ENCODE measurements at regions not wholly inside any gene's neighbourhood (a gene's known extent, or its start where the extent isn't known, plus 50 kb on each side); places are given as distances from the start of the nearest gene placed in this dataset.
"Not testable (repeated sequence)": the region's sequence is repeated elsewhere in the genome, so short reads cannot be mapped to it uniquely, and the experiment has no call there.

DNA sequence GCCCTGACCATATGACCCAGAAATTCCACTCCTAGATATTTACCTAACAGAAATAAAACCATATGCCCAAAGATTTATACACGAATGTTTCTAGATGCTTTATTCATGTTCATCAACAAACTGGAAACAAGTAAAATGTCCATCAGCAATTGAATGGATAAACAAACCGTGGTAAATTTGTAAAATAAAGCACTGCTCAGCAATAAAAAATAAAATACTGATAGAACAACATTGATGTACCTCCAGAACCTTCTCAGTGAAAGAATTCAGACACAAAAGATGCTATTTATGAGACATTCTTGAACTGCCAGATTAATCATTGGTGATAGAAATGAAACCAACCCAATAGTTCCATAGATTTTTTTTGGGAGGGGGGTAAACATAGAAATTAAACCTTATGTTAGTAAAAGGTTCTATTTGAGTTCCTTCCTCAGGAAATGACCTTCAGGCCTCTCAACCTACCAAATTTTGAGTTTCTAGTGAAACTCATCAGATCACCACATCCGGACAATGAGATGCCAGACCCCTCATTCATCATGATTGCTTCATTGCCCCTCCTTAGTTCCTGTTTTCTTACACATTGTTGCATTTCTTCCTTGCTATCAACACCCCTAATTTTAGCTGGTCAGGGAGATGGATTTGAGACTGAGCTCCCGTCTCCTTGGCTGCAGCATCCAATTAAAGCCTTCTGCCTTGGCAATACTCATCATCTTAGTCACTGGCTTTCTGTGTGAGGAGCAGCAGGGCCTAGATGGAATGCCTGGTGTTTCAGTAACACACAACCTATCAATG is 203.5 kb downstream of the LPIN1 start:
- TF ChIP-seq, protein P1, sequence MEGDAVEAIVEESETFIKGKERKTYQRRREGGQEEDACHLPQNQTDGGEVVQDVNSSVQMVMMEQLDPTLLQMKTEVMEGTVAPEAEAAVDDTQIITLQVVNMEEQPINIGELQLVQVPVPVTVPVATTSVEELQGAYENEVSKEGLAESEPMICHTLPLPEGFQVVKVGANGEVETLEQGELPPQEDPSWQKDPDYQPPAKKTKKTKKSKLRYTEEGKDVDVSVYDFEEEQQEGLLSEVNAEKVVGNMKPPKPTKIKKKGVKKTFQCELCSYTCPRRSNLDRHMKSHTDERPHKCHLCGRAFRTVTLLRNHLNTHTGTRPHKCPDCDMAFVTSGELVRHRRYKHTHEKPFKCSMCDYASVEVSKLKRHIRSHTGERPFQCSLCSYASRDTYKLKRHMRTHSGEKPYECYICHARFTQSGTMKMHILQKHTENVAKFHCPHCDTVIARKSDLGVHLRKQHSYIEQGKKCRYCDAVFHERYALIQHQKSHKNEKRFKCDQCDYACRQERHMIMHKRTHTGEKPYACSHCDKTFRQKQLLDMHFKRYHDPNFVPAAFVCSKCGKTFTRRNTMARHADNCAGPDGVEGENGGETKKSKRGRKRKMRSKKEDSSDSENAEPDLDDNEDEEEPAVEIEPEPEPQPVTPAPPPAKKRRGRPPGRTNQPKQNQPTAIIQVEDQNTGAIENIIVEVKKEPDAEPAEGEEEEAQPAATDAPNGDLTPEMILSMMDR (IDR thresholded peaks at IDR 0.05): no peak

DNA sequence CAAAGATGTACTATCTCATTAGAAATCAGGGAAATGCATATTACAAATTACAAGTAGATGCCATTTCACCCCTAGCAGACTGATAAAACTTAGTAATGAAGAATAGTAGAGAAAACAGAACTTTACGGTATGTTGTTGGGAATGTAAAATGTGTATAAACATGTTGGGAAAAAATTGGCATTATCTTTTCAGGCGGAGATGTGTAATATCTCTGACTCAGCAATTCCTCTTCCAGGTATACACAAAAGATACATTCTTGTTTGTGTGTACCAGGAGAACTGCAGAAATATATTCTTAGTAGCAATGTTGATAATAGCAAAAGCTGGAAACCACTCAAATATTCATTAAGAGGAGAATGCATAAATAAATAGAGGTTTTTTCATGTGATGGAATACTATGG is 204.5 kb downstream of the LPIN1 start:
- intact Hi-C loops (cut with DNase I; ENCODE audit: low total_unique reads): no loop called here
- no peak for DNase-seq
- no peaks in the 10 kb centered on the region for H3K9me3 ChIP-seq
- no peaks in the 10 kb centered on the region for H3K4me1 ChIP-seq
- no peaks in the 10 kb centered on the region for H3K36me3 ChIP-seq
- no peak overlapping the region for H3K27ac ChIP-seq
- H3K27me3 ChIP-seq: no peaks in the 10 kb centered on the region
- no peak overlapping the region for H3K4me3 ChIP-seq
- TF ChIP-seq, protein P1 (IDR thresholded peaks at IDR 0.05): no peak

More for the DNA sequence above, 203.5 kb downstream of the LPIN1 start:
- H3K9me3 ChIP-seq: no peaks in the 10 kb centered on the region
- no peaks in the 10 kb centered on the region for H3K27me3 ChIP-seq
- no peak for DNase-seq
- no peak overlapping the region for H3K27ac ChIP-seq
- no peaks in the 10 kb centered on the region for H3K4me1 ChIP-seq
- no peak overlapping the region for H3K4me3 ChIP-seq
- H3K36me3 ChIP-seq: no peaks in the 10 kb centered on the region
- intact Hi-C loops (cut with DNase I; ENCODE audit: low total_unique reads): no loop called here

DNA sequence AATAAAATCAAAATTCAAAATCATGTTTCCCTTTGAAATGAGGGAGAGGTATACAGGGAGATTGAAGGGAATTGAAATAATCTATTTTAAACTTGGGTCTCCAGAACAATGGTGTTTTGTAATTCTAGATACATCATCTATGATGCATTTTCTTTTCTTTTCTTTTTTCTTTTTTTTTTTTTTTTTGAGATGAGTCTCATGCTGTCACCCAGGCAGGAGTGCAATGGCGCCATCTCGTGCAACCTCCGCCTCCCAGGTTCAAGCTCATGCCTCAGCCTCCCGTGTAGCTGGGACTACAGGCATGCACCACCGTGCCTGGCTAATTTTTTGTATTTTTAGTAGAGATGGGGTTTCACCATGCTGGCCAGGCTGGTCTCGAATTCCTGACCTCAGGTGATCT is 205.1 kb downstream of the LPIN1 start:
- H3K27ac ChIP-seq; H3K4me3 ChIP-seq; H3K9me3 ChIP-seq; H3K27me3 ChIP-seq; H3K36me3 ChIP-seq; intact Hi-C loops (cut with DNase I; ENCODE audit: low total_unique reads); DNase-seq; H3K4me1 ChIP-seq: not testable (repeated sequence)

DNA sequence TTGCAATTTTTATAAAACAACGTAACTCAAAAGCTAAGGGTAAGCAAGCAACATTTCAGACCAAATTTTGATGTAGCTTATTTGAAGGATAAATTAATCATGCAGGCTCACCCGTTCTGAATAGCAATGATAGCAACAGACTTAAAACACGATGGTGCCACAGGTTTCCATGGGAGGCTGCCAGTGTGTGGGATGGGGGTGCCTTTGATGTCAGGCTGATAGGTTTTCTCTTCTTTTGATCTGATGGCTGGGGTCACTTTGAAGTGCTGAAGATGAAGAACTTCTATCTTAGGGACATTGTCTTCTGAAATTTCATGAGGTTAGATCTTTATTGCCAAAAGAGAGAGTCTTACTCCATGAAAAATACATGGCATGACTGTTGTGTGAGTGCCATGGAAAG is 206.8 kb downstream of the LPIN1 start:
- Histone ChIP-seq H3K9me3 (no peaks in the 10 kb centered on the region), H3K36me3 (no peaks in the 10 kb centered on the region), H3K4me1 (no peaks in the 10 kb centered on the region), H3K4me3 (no peak overlapping the region), H3K27me3 (no peaks in the 10 kb centered on the region), H3K27ac (no peak overlapping the region)
- intact Hi-C loops (cut with DNase I; ENCODE audit: low total_unique reads): no loop called here
- TF ChIP-seq, protein P1 (IDR thresholded peaks at IDR 0.05): no peak
- no peak for DNase-seq

DNA sequence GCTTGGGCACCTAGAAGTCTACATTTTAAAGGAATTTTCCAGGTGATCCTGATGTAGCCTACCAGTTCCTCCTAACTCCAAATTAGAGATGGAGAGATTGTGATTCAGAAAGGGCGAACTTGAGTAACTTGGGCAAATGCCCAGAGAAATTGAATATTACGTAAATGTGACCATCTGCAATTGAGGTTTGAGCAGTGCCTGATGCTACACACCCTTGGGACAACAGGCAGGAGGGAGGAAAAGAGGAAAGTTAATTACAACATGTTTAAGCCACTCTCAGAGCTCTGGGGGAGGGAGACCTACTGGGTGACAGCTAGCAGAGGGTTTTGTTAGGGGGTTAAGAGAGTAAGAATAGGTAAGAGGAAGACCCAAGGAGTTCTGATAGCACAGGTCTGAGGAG is 208.9 kb downstream of the LPIN1 start:
- TF ChIP-seq, protein P1 (IDR thresholded peaks at IDR 0.05): no peak
- Histone ChIP-seq H3K9me3 (no peaks in the 10 kb centered on the region), H3K4me3 (no peak overlapping the region), H3K27me3 (no peaks in the 10 kb centered on the region), H3K27ac (no peak overlapping the region), H3K36me3 (no peaks in the 10 kb centered on the region), H3K4me1 (no peaks in the 10 kb centered on the region)
- no peak for DNase-seq
- intact Hi-C loops (cut with DNase I; ENCODE audit: low total_unique reads): no loop called here

DNA sequence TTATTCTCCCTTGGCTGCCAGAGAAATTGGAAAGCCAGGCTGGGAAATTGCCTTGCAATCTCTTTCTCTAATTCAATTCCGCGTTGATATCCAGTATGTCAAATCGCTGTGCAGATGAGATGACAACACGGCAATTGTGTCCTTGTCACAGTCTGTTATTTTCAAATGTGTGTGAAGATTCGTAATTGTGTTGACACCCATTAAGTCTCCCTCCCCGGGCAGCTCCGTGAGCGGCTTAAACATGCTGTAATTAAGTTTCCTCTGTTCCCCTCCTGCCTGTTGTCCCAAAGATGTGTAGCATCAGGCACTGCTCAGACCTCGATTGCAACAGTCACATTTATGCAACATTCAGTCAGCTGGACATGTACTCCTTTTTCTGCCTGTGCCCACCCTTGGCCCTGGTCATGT is 209.5 kb downstream of the LPIN1 start:
- H3K4me3 ChIP-seq: no peak overlapping the region
- H3K27ac ChIP-seq: no peak overlapping the region
- TF ChIP-seq, protein P1 (IDR thresholded peaks at IDR 0.05): no peak
- no peaks in the 10 kb centered on the region for H3K27me3 ChIP-seq
- H3K9me3 ChIP-seq: no peaks in the 10 kb centered on the region
- intact Hi-C loops (cut with DNase I; ENCODE audit: low total_unique reads): no loop called here
- DNase-seq: no peak
- no peaks in the 10 kb centered on the region for H3K4me1 ChIP-seq
- no peaks in the 10 kb centered on the region for H3K36me3 ChIP-seq

Data from tibial artery (tissue), 4 donors.